ENCODE measurements at regions not wholly inside any gene's neighbourhood (a gene's known extent, or its start where the extent isn't known, plus 50 kb on each side); places are given as distances from the start of the nearest gene placed in this dataset.

GRCh38 chr6:105564121-105564902 is 161.4 kb upstream of the PREP start:
- H3K27me3 Mint-ChIP-seq = peaks cover 4% of the 10 kb centered on the region

GRCh38 chr6:105562027-105562426 is 159.1 kb upstream of the PREP start:
- no peaks in the 10 kb centered on the region for H3K4me1 Mint-ChIP-seq
- H3K27ac Mint-ChIP-seq = no peak overlapping the region

More at GRCh38 chr6:105564121-105564902, 161.4 kb upstream of the PREP start:
- Mint-ChIP-seq H3K9me3 (no peaks in the 10 kb centered on the region), H3K27ac (no peak overlapping the region), H3K4me3 (no peak overlapping the region), H3K4me1 (no peaks in the 10 kb centered on the region), H3K36me3 (no peaks in the 10 kb centered on the region)

GRCh38 chr6:105561486-105561885 is 158.6 kb upstream of the PREP start:
- Mint-ChIP-seq H3K4me1 (no peaks in the 10 kb centered on the region), H3K27me3 (peaks cover 10% of the 10 kb centered on the region), H3K4me3 (no peak overlapping the region), H3K27ac (no peak overlapping the region), H3K9me3 (no peaks in the 10 kb centered on the region), H3K36me3 (no peaks in the 10 kb centered on the region)

More at GRCh38 chr6:105562027-105562426, 159.1 kb upstream of the PREP start:
- Mint-ChIP-seq H3K9me3 (no peaks in the 10 kb centered on the region), H3K27me3 (peaks cover 9% of the 10 kb centered on the region), H3K4me3 (no peak overlapping the region), H3K36me3 (no peaks in the 10 kb centered on the region)

- Mint-ChIP-seq H3K36me3 (no peaks in the 10 kb centered on the region), H3K4me3 (no peak overlapping the region), H3K4me1 (no peaks in the 10 kb centered on the region), H3K27me3 (peaks cover 12% of the 10 kb centered on the region), H3K27ac (no peak overlapping the region), H3K9me3 (no peaks in the 10 kb centered on the region)
Measured at GRCh38 chr6:105560611-105561066, 157.8 kb upstream of the PREP start.

- Mint-ChIP-seq H3K27ac (no peak overlapping the region), H3K4me1 (no peaks in the 10 kb centered on the region), H3K27me3 (peaks cover 8% of the 10 kb centered on the region), H3K9me3 (no peaks in the 10 kb centered on the region), H3K4me3 (no peak overlapping the region), H3K36me3 (no peaks in the 10 kb centered on the region)
Measured at GRCh38 chr6:105557291-105557690, 154.4 kb upstream of the PREP start.

GRCh38 chr6:105553171-105553570 is 150.3 kb upstream of the PREP start:
- no peaks in the 10 kb centered on the region for H3K4me1 Mint-ChIP-seq
- H3K36me3 Mint-ChIP-seq = no peaks in the 10 kb centered on the region
- H3K9me3 Mint-ChIP-seq = no peaks in the 10 kb centered on the region
- no peak overlapping the region for H3K4me3 Mint-ChIP-seq
- no peak overlapping the region for H3K27ac Mint-ChIP-seq
- H3K27me3 Mint-ChIP-seq = peaks cover 9% of the 10 kb centered on the region

- Mint-ChIP-seq H3K27me3 (peaks cover 3% of the 10 kb centered on the region), H3K36me3 (no peaks in the 10 kb centered on the region), H3K4me3 (no peak overlapping the region), H3K9me3 (no peaks in the 10 kb centered on the region), H3K27ac (no peak overlapping the region), H3K4me1 (no peaks in the 10 kb centered on the region)
Measured at GRCh38 chr6:105550955-105551620, 148.2 kb upstream of the PREP start.

GRCh38 chr6:105546754-105547153 is 143.9 kb upstream of the PREP start:
- Mint-ChIP-seq H3K36me3 (no peaks in the 10 kb centered on the region), H3K4me3 (no peak overlapping the region), H3K27ac (no peak overlapping the region), H3K27me3 (peaks cover 5% of the 10 kb centered on the region), H3K4me1 (no peaks in the 10 kb centered on the region), H3K9me3 (no peaks in the 10 kb centered on the region)

GRCh38 chr6:105545947-105546731 is 143.3 kb upstream of the PREP start:
- H3K27me3 Mint-ChIP-seq = peaks cover 6% of the 10 kb centered on the region
- H3K4me3 Mint-ChIP-seq = no peak overlapping the region
- no peaks in the 10 kb centered on the region for H3K4me1 Mint-ChIP-seq
- H3K27ac Mint-ChIP-seq = no peak overlapping the region
- H3K9me3 Mint-ChIP-seq = no peaks in the 10 kb centered on the region
- H3K36me3 Mint-ChIP-seq = no peaks in the 10 kb centered on the region

GRCh38 chr6:105545228-105545920 is 142.5 kb upstream of the PREP start:
- Mint-ChIP-seq H3K4me1 (no peaks in the 10 kb centered on the region), H3K4me3 (no peak overlapping the region), H3K9me3 (no peaks in the 10 kb centered on the region), H3K27ac (no peak overlapping the region), H3K36me3 (no peaks in the 10 kb centered on the region), H3K27me3 (peaks cover 5% of the 10 kb centered on the region)

GRCh38 chr6:105539911-105540310 is 137.0 kb upstream of the PREP start:
- peaks cover 1% of the 10 kb centered on the region for H3K27me3 Mint-ChIP-seq

GRCh38 chr6:105537981-105538578 is 135.2 kb upstream of the PREP start:
- no peak overlapping the region for H3K27ac Mint-ChIP-seq

More at GRCh38 chr6:105539911-105540310, 137.0 kb upstream of the PREP start:
- Mint-ChIP-seq H3K4me1 (no peaks in the 10 kb centered on the region), H3K4me3 (no peak overlapping the region), H3K27ac (no peak overlapping the region), H3K36me3 (no peaks in the 10 kb centered on the region), H3K9me3 (no peaks in the 10 kb centered on the region)

GRCh38 chr6:105536961-105537360 is 134.1 kb upstream of the PREP start:
- H3K4me3 Mint-ChIP-seq = no peak overlapping the region
- no peaks in the 10 kb centered on the region for H3K4me1 Mint-ChIP-seq
- H3K36me3 Mint-ChIP-seq = no peaks in the 10 kb centered on the region
- H3K27me3 Mint-ChIP-seq = peaks cover 3% of the 10 kb centered on the region
- H3K9me3 Mint-ChIP-seq = no peaks in the 10 kb centered on the region
- no peak overlapping the region for H3K27ac Mint-ChIP-seq

More at GRCh38 chr6:105537981-105538578, 135.2 kb upstream of the PREP start:
- Mint-ChIP-seq H3K27me3 (peaks cover 3% of the 10 kb centered on the region), H3K4me3 (no peak overlapping the region), H3K36me3 (no peaks in the 10 kb centered on the region), H3K4me1 (no peaks in the 10 kb centered on the region), H3K9me3 (no peaks in the 10 kb centered on the region)

- H3K4me3 Mint-ChIP-seq = no peak overlapping the region
- no peaks in the 10 kb centered on the region for H3K36me3 Mint-ChIP-seq
- H3K4me1 Mint-ChIP-seq = no peaks in the 10 kb centered on the region
- peaks cover 2% of the 10 kb centered on the region for H3K27me3 Mint-ChIP-seq
- no peaks in the 10 kb centered on the region for H3K9me3 Mint-ChIP-seq
- no peak overlapping the region for H3K27ac Mint-ChIP-seq
Measured at GRCh38 chr6:105533301-105533700, 130.4 kb upstream of the PREP start.

Data from activated naive CD4-positive, alpha-beta T cell treated with anti-CD3 and anti-CD28 coated beads, Interleukin-2, amount 50 U/mL, for 24 hours (primary cell).